ENCODE measurements at regions not wholly inside any gene's neighbourhood (a gene's known extent, or its start where the extent isn't known, plus 50 kb on each side); places are given as distances from the start of the nearest gene placed in this dataset.

- no peak for TF ChIP-seq CTCF (IDR thresholded peaks at IDR 0.05)
- TF ChIP-seq POLR2AphosphoS5 (IDR thresholded peaks at IDR 0.05), result no peak
Observed at GRCh38 chr13:37492741-37493514, 105.6 kb downstream of the POSTN start.
